ENCODE measurements at regions not wholly inside any gene's neighbourhood (a gene's known extent, or its start where the extent isn't known, plus 50 kb on each side); places are given as distances from the start of the nearest gene placed in this dataset.

DNA sequence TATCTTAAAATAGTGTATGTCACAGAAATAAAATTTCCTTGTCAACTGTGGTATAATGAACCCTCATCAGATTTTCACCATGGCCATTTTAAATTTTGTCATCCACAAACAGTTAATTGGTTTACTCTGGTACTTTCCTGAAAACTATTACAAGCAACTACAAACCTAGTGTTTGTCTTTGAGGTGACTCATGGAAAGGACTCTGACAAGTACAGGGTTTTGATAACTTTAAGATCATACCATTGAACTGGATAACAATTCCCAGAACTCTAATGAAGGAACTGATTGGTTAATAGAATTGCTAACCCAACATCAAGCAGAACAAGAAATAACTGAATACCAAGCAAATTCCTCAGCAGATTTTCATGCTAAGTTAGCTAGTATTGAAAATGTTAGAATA, 237.7 kb upstream of the IPO5 start:
- DNase-seq, result no peak
- no peak for ATAC-seq
- Mint-ChIP-seq H3K9me3 (no peaks in the 10 kb centered on the region), H3K4me3 (no peak overlapping the region), H3K4me1 (no peaks in the 10 kb centered on the region), H3K27me3 (peaks cover 4% of the 10 kb centered on the region), H3K27ac (no peak overlapping the region)

- no peaks in the 10 kb centered on the region for H3K4me1 Mint-ChIP-seq
- no peak overlapping the region for H3K4me3 Mint-ChIP-seq
- no peaks in the 10 kb centered on the region for H3K9me3 Mint-ChIP-seq
- ATAC-seq (no peak), DNase-seq (no peak)
- no peak overlapping the region for H3K27ac Mint-ChIP-seq
- H3K27me3 Mint-ChIP-seq, result peaks cover 6% of the 10 kb centered on the region
Observed at GRCh38 chr13:97716746-97717145, 236.7 kb upstream of the IPO5 start.

- H3K4me1 Mint-ChIP-seq, result no peaks in the 10 kb centered on the region
- no peaks in the 10 kb centered on the region for H3K9me3 Mint-ChIP-seq
- no peak overlapping the region for H3K27ac Mint-ChIP-seq
- ATAC-seq, result no peak
- H3K4me3 Mint-ChIP-seq, result no peak overlapping the region
- peaks cover 6% of the 10 kb centered on the region for H3K27me3 Mint-ChIP-seq
- DNase-seq, result no peak
Observed at GRCh38 chr13:97719736-97720135, 233.7 kb upstream of the IPO5 start.

GRCh38 chr13:97720896-97721295, 232.6 kb upstream of the IPO5 start:
- H3K9me3 Mint-ChIP-seq, result no peaks in the 10 kb centered on the region
- no peak overlapping the region for H3K27ac Mint-ChIP-seq
- H3K27me3 Mint-ChIP-seq, result peaks cover 6% of the 10 kb centered on the region
- H3K4me1 Mint-ChIP-seq, result no peaks in the 10 kb centered on the region
- H3K4me3 Mint-ChIP-seq, result no peak overlapping the region
- ATAC-seq, result no peak
- DNase-seq, result no peak

GRCh38 chr13:97723655-97724054, 229.8 kb upstream of the IPO5 start:
- Mint-ChIP-seq H3K4me1 (no peaks in the 10 kb centered on the region), H3K9me3 (no peaks in the 10 kb centered on the region), H3K27me3 (peaks cover 13% of the 10 kb centered on the region), H3K27ac (no peak overlapping the region), H3K4me3 (no peak overlapping the region)
- ATAC-seq (no peak), DNase-seq (no peak)

DNA sequence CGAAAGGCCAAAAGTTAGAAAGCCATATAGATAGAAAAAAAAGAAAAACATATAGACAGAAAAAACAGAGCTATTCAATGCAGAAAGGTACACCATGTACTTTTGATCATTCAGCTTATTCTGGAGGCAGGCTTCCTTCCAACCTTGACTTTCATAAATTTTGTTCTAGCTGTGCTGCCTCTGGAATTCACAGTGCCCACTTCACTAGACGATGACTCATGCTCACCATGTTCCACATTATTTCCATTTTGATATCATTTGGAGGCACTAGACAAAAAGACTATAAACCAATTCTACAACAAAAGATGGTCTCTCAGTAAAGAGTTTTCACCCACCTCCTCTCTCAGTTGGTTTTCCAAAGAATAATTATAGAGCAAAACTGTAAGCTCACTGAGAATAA, 229.0 kb upstream of the IPO5 start:
- no peak overlapping the region for H3K4me3 Mint-ChIP-seq

GRCh38 chr13:97726664-97727280, 226.7 kb upstream of the IPO5 start:
- no peak for DNase-seq
- H3K9me3 Mint-ChIP-seq, result no peaks in the 10 kb centered on the region
- no peak for ATAC-seq
- no peaks in the 10 kb centered on the region for H3K4me1 Mint-ChIP-seq
- no peak overlapping the region for H3K4me3 Mint-ChIP-seq
- no peak overlapping the region for H3K27ac Mint-ChIP-seq
- H3K27me3 Mint-ChIP-seq, result peaks cover 7% of the 10 kb centered on the region

More for the DNA sequence above, 229.0 kb upstream of the IPO5 start:
- Mint-ChIP-seq H3K27ac (no peak overlapping the region), H3K9me3 (no peaks in the 10 kb centered on the region), H3K27me3 (peaks cover 13% of the 10 kb centered on the region), H3K4me1 (no peaks in the 10 kb centered on the region)
- ATAC-seq (no peak), DNase-seq (no peak)

GRCh38 chr13:97727991-97728390, 225.5 kb upstream of the IPO5 start:
- no peak overlapping the region for H3K27ac Mint-ChIP-seq
- no peaks in the 10 kb centered on the region for H3K4me1 Mint-ChIP-seq
- no peak for ATAC-seq
- H3K27me3 Mint-ChIP-seq, result peaks cover 7% of the 10 kb centered on the region
- DNase-seq, result no peak
- H3K4me3 Mint-ChIP-seq, result no peak overlapping the region
- no peaks in the 10 kb centered on the region for H3K9me3 Mint-ChIP-seq

DNA sequence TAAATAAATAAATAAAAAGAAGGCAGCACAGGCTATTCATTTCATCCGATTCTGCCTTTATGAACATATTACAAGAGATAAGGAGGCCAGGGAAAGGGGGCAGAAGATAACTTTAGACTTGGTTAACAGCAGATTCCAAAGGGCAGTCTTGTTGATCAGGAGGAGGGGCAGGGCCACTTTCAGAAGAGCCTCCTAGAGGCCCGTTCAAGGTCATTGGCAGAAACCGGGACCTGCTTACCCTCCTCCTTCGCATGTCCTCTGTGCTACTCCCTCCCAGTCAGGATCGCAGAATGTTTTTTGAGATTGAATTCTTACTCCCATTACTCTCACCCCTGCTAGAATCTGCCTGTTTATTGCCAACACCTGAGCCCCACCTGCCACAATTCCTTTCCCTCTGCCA, 217.0 kb upstream of the IPO5 start:
- no peaks in the 10 kb centered on the region for H3K4me1 Mint-ChIP-seq
- peaks cover 0 to 4% of the 10 kb centered on the region in 2 donors for H3K9me3 Mint-ChIP-seq
- no peak overlapping the region for H3K27ac Mint-ChIP-seq
- DNase-seq (no peak), ATAC-seq (no peak)
- no peak overlapping the region for H3K4me3 Mint-ChIP-seq
- no peaks in the 10 kb centered on the region for H3K27me3 Mint-ChIP-seq

- Mint-ChIP-seq H3K9me3 (peaks cover 0 to 4% of the 10 kb centered on the region in 2 donors), H3K4me3 (no peak overlapping the region), H3K27ac (no peak overlapping the region), H3K4me1 (no peaks in the 10 kb centered on the region), H3K27me3 (peaks cover 11% of the 10 kb centered on the region)
- DNase-seq (no peak), ATAC-seq (no peak)
Observed at GRCh38 chr13:97742084-97742483, 211.4 kb upstream of the IPO5 start.

DNA sequence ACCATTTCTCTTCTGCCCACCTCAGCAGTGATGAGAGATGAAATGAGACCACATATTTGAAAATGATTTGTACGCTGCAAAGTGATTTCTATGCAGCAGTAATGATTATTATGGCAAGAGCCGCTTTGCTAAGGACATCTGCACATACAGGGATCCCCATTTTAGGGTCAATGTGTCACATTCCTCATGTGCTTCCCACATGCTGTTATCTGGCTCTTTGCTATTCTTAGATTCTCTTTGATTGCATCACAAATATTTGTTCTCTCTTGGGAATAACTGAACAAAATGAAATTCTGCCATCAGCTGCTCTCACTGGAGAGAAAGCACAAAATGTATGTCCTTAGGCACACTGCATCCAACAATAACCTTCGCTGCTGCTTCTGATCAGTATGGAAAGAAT, 209.5 kb upstream of the IPO5 start:
- ATAC-seq (no peak), DNase-seq (no peak)
- Mint-ChIP-seq H3K4me3 (no peak overlapping the region), H3K9me3 (peaks cover 0 to 4% of the 10 kb centered on the region in 2 donors), H3K27me3 (peaks cover 11% of the 10 kb centered on the region), H3K27ac (no peak overlapping the region), H3K4me1 (no peaks in the 10 kb centered on the region)

DNA sequence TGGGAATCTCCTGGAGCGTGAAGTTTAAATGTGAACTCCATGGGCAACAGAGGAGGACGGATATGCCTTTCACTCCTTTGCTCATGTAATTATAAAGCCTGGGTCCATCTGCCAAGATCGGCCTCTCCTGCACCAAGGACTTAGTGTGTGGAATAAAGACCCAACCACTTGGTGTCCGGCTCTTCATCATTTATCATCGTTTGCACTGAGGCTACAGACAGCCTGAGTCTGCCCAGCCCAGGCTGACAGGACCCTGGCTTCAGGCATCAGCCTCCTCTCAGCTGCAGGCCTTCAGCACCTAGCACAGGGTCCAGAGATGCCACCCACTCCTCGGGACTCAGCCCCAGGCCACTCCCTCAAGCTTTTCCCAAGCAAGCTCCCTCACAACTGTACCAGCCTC, 206.8 kb upstream of the IPO5 start:
- H3K4me1 Mint-ChIP-seq, result no peaks in the 10 kb centered on the region
- no peak overlapping the region for H3K4me3 Mint-ChIP-seq
- DNase-seq (no peak), ATAC-seq (no peak)
- peaks cover 18% of the 10 kb centered on the region for H3K27me3 Mint-ChIP-seq
- H3K9me3 Mint-ChIP-seq, result no peaks in the 10 kb centered on the region
- H3K27ac Mint-ChIP-seq, result no peak overlapping the region

DNA sequence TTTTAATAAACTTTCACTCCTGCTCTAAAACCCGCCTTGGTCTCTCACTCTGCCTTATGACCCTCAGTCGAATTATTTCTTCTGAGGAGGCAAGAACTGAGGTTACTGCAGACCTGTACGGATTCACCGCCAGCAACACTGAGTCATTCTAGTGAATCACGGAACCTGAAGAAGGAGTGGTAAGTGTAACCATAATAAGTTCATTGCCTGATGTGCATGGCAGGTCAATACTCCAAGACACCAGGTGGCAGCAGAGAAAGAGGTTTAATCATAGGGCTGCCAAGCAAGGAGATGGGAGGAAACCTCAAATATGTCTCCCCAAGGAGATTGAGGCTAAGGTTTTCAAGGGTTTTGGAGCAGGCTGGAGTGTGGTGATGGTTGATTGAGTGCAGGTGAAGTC, 204.3 kb upstream of the IPO5 start:
- H3K4me3 Mint-ChIP-seq, result no peak overlapping the region
- DNase-seq, result no peak
- peaks cover 18% of the 10 kb centered on the region for H3K27me3 Mint-ChIP-seq
- no peaks in the 10 kb centered on the region for H3K4me1 Mint-ChIP-seq
- ATAC-seq, result no peak
- H3K9me3 Mint-ChIP-seq, result no peaks in the 10 kb centered on the region
- no peak overlapping the region for H3K27ac Mint-ChIP-seq

GRCh38 chr13:97751477-97751876, 202.0 kb upstream of the IPO5 start:
- Mint-ChIP-seq H3K27ac (no peak overlapping the region), H3K27me3 (peaks cover 7% of the 10 kb centered on the region), H3K4me3 (no peak overlapping the region), H3K4me1 (no peaks in the 10 kb centered on the region), H3K9me3 (no peaks in the 10 kb centered on the region)
- no peak for ATAC-seq
- DNase-seq, result no peak

GRCh38 chr13:97752961-97753668, 200.4 kb upstream of the IPO5 start:
- ATAC-seq (no peak), DNase-seq (no peak)
- H3K4me3 Mint-ChIP-seq, result no peak overlapping the region
- no peak overlapping the region for H3K27ac Mint-ChIP-seq
- H3K9me3 Mint-ChIP-seq, result no peaks in the 10 kb centered on the region
- peaks cover 7% of the 10 kb centered on the region for H3K27me3 Mint-ChIP-seq
- H3K4me1 Mint-ChIP-seq, result no peaks in the 10 kb centered on the region

DNA sequence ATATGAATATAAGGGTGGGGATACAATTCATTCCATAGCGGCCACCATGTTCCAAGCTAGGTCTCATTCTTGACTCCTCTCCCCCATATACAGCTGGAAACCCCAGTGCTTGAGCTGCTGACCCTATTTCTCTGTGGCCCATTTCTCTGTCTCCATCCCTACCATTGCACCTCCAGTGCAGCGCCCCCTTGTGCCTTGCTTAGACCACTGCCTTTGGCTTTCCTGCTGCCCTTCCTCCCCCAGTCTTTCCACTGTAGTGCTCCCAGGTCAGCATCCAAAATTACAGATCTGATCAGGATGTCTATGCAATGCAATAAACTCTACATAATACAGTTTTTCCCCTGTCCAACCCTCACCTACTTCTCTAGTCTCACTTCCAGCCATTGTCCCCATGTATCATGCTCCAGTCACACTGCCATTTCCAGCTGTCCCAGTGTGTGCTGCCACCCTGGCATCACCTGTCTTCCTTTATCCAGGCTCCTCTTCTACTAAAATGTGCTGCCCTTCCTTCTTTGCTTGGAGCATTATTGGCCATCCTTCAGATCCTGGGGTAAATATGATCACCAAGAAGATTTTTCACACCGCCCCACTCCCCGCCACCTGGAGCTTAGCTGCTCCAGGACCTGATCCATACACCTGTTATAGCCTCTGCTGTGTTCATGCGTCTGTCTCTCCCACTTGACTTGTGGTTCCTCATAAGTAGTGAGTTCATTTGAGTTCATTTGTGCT, 199.4 kb upstream of the IPO5 start:
- H3K4me1 Mint-ChIP-seq, result no peaks in the 10 kb centered on the region
- H3K27me3 Mint-ChIP-seq, result peaks cover 7% of the 10 kb centered on the region
- H3K9me3 Mint-ChIP-seq, result no peaks in the 10 kb centered on the region
- DNase-seq, result no peak
- H3K27ac Mint-ChIP-seq, result no peak overlapping the region
- H3K4me3 Mint-ChIP-seq, result no peak overlapping the region
- ATAC-seq, result no peak
